K562 (cell line): ENCODE measurements at regions not wholly inside any gene's neighbourhood (a gene's known extent, or its start where the extent isn't known, plus 50 kb on each side); places are given as distances from the start of the nearest gene placed in this dataset.
A peak's percentile ranks its signal among the peaks of the same experiment; 100 is the strongest.

Experiments used
- ATAC-seq: fragments of 200-7000 bp; cut with Tn5 transposase; 3 replicates; pipeline ENCODE4 v1.9.1; 2020; ENCODE audit warnings: moderate library complexity
- BruUV-seq: library from RNA; stranded (reverse); fragments of 400-500 nt; replicated peaks from 2 replicates; lab custom pipeline; 2021; lab: Mats Ljungman, UMichigan
- CTCF ChIA-PET: fragments of 300-600 bp; formaldehyde crosslinking; extraction: SDS; loops from one replicate; lab custom pipeline; 2021; ENCODE audit warnings: low intra/inter-chr PET ratio; lab: Yijun Ruan, JAX
- POLR2A ChIA-PET: fragments of 300-600, 350-650 bp; sonication (Branson Sonifier 250); formaldehyde crosslinking; extraction: SDS; loops from one replicate; lab custom pipeline; 2021; ENCODE audit warnings: antibody characterized with exemption, inconsistent platforms; lab: Yijun Ruan, JAX
- DNase-seq, 4 experiments: peaks; one replicate each; pipeline versions ENCODE4 v3.0.0 to v3.0.0-alpha.2; 2011 to 2018; ENCODE audit warnings: low spot score in 3 of 4, mixed read lengths in 3 of 4; ENCODE audit errors: extremely low read depth in 1 of 4
- FAIRE-seq: peaks from 2 replicates; lab custom pipeline; 2011; peaks lifted over from hg19 to GRCh38; lab: Jason Lieb, UNC
- H2AFZ ChIP-seq: 2 replicates; pipeline ENCODE4 v1.6.0; 2011; ENCODE audit warnings: low read depth, low read length, control low read depth, inconsistent platforms
- H3K27ac ChIP-seq: fragments of 200-600 bp; 3 replicates; pipeline ENCODE4 v1.8.0; 2011; ENCODE audit warnings: low read depth, mild to moderate bottlenecking, control low read depth, inconsistent platforms, low read length, moderate library complexity, mixed read lengths; ENCODE audit errors: extremely low read depth
- H3K27me3 ChIP-seq, 2 experiments: fragments of 300-600 bp in 1 of 2; 2 replicates in 1 of 2; 3 replicates in 1 of 2; pipeline versions ENCODE4 v1.6.0 to v1.8.0; 2011; ENCODE audit warnings: inconsistent platforms in 2 of 2, low read length in 2 of 2, mild to moderate bottlenecking in 1 of 2, mixed read lengths in 1 of 2, moderate library complexity in 1 of 2; ENCODE audit not compliant: control insufficient read depth in 2 of 2, insufficient read depth in 2 of 2
- H3K36me3 ChIP-seq: fragments of 300-600 bp; 3 replicates; pipeline ENCODE4 v1.8.0; 2011; ENCODE audit warnings: mild to moderate bottlenecking, low read length, inconsistent platforms; ENCODE audit not compliant: control insufficient read depth, insufficient read depth
- H3K4me1 ChIP-seq, 2 experiments: fragments of 200-600 bp in 1 of 2; replicated peaks in 1 of 2; 2 replicates in 1 of 2; 3 replicates in 1 of 2; pipeline versions ENCODE4 v1.5.1 to v1.8.0; 2011; ENCODE audit warnings: inconsistent platforms in 2 of 2, low read length in 2 of 2, mild to moderate bottlenecking in 1 of 2, mixed read lengths in 1 of 2, moderate library complexity in 1 of 2; ENCODE audit not compliant: control insufficient read depth in 2 of 2, insufficient read depth in 2 of 2
- H3K4me2 ChIP-seq: 2 replicates; pipeline ENCODE4 v1.6.1; 2011; ENCODE audit warnings: low read length, control low read depth, inconsistent platforms, mixed read lengths; ENCODE audit not compliant: insufficient read depth
- H3K4me3 ChIP-seq: fragments of 200-600 bp; sonication (generic), shearing (Covaris generic); 2 replicates; pipeline ENCODE4 v1.5.1; 2016; ENCODE audit warnings: control low read depth, inconsistent platforms
- H3K79me2 ChIP-seq: fragments of 200-600 bp; 3 replicates; pipeline ENCODE4 v1.8.0; 2011; ENCODE audit warnings: low read length, inconsistent platforms; ENCODE audit not compliant: control insufficient read depth, insufficient read depth
- H3K9ac ChIP-seq, 2 experiments: 2 replicates each; pipeline versions ENCODE4 v1.6.0 to v1.6.1; 2011; ENCODE audit warnings: low read depth in 2 of 2, low read length in 2 of 2, control low read depth in 1 of 2, inconsistent platforms in 1 of 2, mild to moderate bottlenecking in 1 of 2, mixed read lengths in 1 of 2; ENCODE audit not compliant: insufficient read depth in 1 of 2
- H3K9me1 ChIP-seq: one replicate; pipeline ENCODE4 v1.6.0; 2011; ENCODE audit warnings: inconsistent platforms, mild to moderate bottlenecking, low read length, moderate library complexity; ENCODE audit not compliant: control insufficient read depth, insufficient read depth
- H3K9me3 ChIP-seq: replicated peaks from 2 replicates; pipeline ENCODE4 v1.5.1; 2011; ENCODE audit warnings: low read depth, low read length, inconsistent platforms; ENCODE audit not compliant: control insufficient read depth, insufficient read depth
- H4K20me1 ChIP-seq: replicated peaks from 2 replicates; pipeline ENCODE4 v1.6.1; 2011; ENCODE audit warnings: low read length, inconsistent platforms, mixed read lengths; ENCODE audit not compliant: control insufficient read depth, insufficient read depth
- ARID3A ChIP-seq: IDR thresholded peaks from 2 replicates; pipeline ENCODE4 v1.6.1; 2012; ENCODE audit warnings: low read depth, low read length, improper control_type of control experiment, borderline replicate concordance
- ATF4 ChIP-seq: fragments of 450-650 bp; formaldehyde crosslinking; IDR thresholded peaks from 2 replicates; pipeline ENCODE4 v1.4.0; 2022; ENCODE audit warnings: mild to moderate bottlenecking, moderate library complexity
- CAMTA2 ChIP-seq: fragments of 250-450 bp; sonication (Bioruptor Pico); conservative IDR thresholded peaks from 2 replicates; pipeline ENCODE4 v1.5.1; 2022
- CGGBP1 ChIP-seq: fragments of 250-450 bp; sonication (Bioruptor Pico); IDR thresholded peaks from 2 replicates; pipeline ENCODE4 v1.9.0; 2021; ENCODE audit warnings: mild to moderate bottlenecking
- CREBBP ChIP-seq: IDR thresholded peaks from one replicate; pipeline ENCODE4 v1.6.1; 2012; ENCODE audit warnings: low read depth, mild to moderate bottlenecking, control low read depth, inconsistent platforms, low read length
- GMEB1 ChIP-seq: fragments of 250-450 bp; sonication (Bioruptor Pico); IDR thresholded peaks from 2 replicates; pipeline ENCODE4 v1.4.0; 2020; ENCODE audit warnings: mild to moderate bottlenecking
- HES1 ChIP-seq: fragments of 450-650 bp; IDR thresholded peaks from 2 replicates; pipeline ENCODE4 v1.6.1; 2016; ENCODE audit warnings: low read depth, mild to moderate bottlenecking, moderate library complexity
- HIVEP1 ChIP-seq: fragments of 250-450 bp; sonication (Bioruptor Pico); IDR thresholded peaks from 2 replicates; pipeline ENCODE4 v1.4.0; 2020; ENCODE audit warnings: mild to moderate bottlenecking
- KAT2B ChIP-seq: IDR thresholded peaks from one replicate; pipeline ENCODE4 v1.6.1; 2012; ENCODE audit warnings: low read depth, mild to moderate bottlenecking, control low read depth, inconsistent platforms, low read length, moderate library complexity
- KLF10 ChIP-seq: fragments of 250-450 bp; sonication (Bioruptor Pico); IDR thresholded peaks from 2 replicates; pipeline ENCODE4 v1.6.1; 2021; ENCODE audit warnings: matching md5 sums
- L3MBTL2 ChIP-seq: fragments of 450-650 bp; IDR thresholded peaks from 2 replicates; pipeline ENCODE4 v1.6.1; 2016; ENCODE audit warnings: mild to moderate bottlenecking, moderate library complexity
- MAZ ChIP-seq, 2 experiments: fragments of 450-650 bp in 1 of 2; sonication (generic) in 1 of 2; formaldehyde crosslinking; IDR thresholded peaks in 1 of 2; conservative IDR thresholded peaks in 1 of 2; 2 replicates each; pipeline versions ENCODE4 v1.4.0 to v1.5.0; 2020; ENCODE audit warnings: mild to moderate bottlenecking in 1 of 2, missing genetic modification reagents in 1 of 2
- MBD2 ChIP-seq: sonication (generic); IDR thresholded peaks from 2 replicates; pipeline ENCODE4 v1.6.1; 2016; ENCODE audit warnings: low read depth, borderline replicate concordance
- MNT ChIP-seq, 2 experiments: fragments of 450-650 bp; conservative IDR thresholded peaks; 2 replicates each; pipeline ENCODE4 v1.6.1; 2017; ENCODE audit warnings: mild to moderate bottlenecking in 2 of 2, moderate library complexity in 2 of 2
- ZNF239 ChIP-seq: fragments of 250-450 bp; sonication (Bioruptor Pico); IDR thresholded peaks from 2 replicates; pipeline ENCODE4 v1.4.0; 2020; ENCODE audit warnings: mild to moderate bottlenecking
- ZNF274 ChIP-seq: IDR thresholded peaks from 2 replicates; pipeline ENCODE4 v1.6.1; 2011; ENCODE audit warnings: low read depth, mild to moderate bottlenecking, low read length, moderate library complexity, borderline replicate concordance
- ZNF445 ChIP-seq: fragments of 250-450 bp; sonication (Bioruptor Pico); IDR thresholded peaks from 2 replicates; pipeline ENCODE4 v1.4.0; 2020; ENCODE audit warnings: low read depth, mild to moderate bottlenecking, moderate library complexity
- WGBS: fragments of 100-300 bp; shearing (Covaris generic); methylation state at CpG from one replicate; pipeline ENCODE4 v1.1.6; 2016; ENCODE audit warnings: low coverage, mixed read lengths; ENCODE audit not compliant: insufficient coverage; ENCODE audit errors: missing lambda C conversion rate; 5-methylcytosine and 5-hydroxymethylcytosine counted together
- in situ Hi-C: fragments of 300-500 bp; cut with MboI; formaldehyde crosslinking; loops from 4 replicates; pipeline ENCODE4 v1.15.0; 2018; ENCODE audit warnings: inconsistent platforms, mixed read lengths
- intact Hi-C: fragments of 100-400 bp; cut with micrococcal nuclease; formaldehyde crosslinking; loops from 2 replicates; pipeline ENCODE4 v1.14.2; 2022

GRCh38 chr20:57803508-57804005 lies 93.7 kb upstream of the PMEPA1 start:
- H3K4me1 ChIP-seq: no peaks in the 10 kb centered on the region
- no peak overlapping the region for H3K4me3 ChIP-seq
- intact Hi-C loops: no loop called here
- H3K9ac ChIP-seq: peak overlapping the region in 1 of 2 experiments; percentile 26; a peak in 1 of 4 replicates
- no peak overlapping the region for H2AFZ ChIP-seq
- no peak for DNase-seq
- WGBS: 0% methylated on average over 10 of the region's 10 CpGs
- H3K9me1 ChIP-seq: no peaks in the 10 kb centered on the region
- peaks cover 4% of the 10 kb centered on the region for H4K20me1 ChIP-seq
- no peak for ATAC-seq
- POLR2A ChIA-PET: interaction anchor here (1.1 kb wide), 1 partner anchor 41 kb away, joined by 3 read pairs; no protein-coding TSS in a partner anchor
- no peak for FAIRE-seq
- no peaks in the 10 kb centered on the region for H3K79me2 ChIP-seq
- CTCF ChIA-PET: no interaction called here
- H3K27me3 ChIP-seq: peaks cover 0 to 23% of the 10 kb centered on the region in 2 experiments; a peak in 1 of 5 replicates
- no peaks in the 10 kb centered on the region for H3K9me3 ChIP-seq
- H3K36me3 ChIP-seq: no peaks in the 10 kb centered on the region
- H3K27ac ChIP-seq: no peak overlapping the region
- in situ Hi-C loops: no loop called here
- no peak overlapping the region for H3K4me2 ChIP-seq
- BruUV-seq: no TSS peak
- TF ChIP-seq GMEB1 (CRISPR knock-in tag) (no peak), HIVEP1 (CRISPR knock-in tag) (no peak), ATF4 (no peak), L3MBTL2 (no peak), CGGBP1 (CRISPR knock-in tag) (no peak), CAMTA2 (CRISPR knock-in tag) (no peak), MBD2 (no peak), ARID3A (no peak), ZNF274 (no peak), HES1 (no peak), CREBBP (no peak), MNT (conservative IDR thresholded peaks at IDR 0.05) (no peak), KLF10 (CRISPR knock-in tag) (no peak), ZNF445 (CRISPR knock-in tag) (no peak), ZNF239 (CRISPR knock-in tag) (no peak), KAT2B (no peak), MAZ (CRISPR knock-in tag; conservative IDR thresholded peaks at IDR 0.05 in 1 of 2, IDR thresholded peaks at IDR 0.05 in 1 of 2) (no peak)
